ENCODE measurements at regions not wholly inside any gene's neighbourhood (a gene's known extent, or its start where the extent isn't known, plus 50 kb on each side); places are given as distances from the start of the nearest gene placed in this dataset.

DNA sequence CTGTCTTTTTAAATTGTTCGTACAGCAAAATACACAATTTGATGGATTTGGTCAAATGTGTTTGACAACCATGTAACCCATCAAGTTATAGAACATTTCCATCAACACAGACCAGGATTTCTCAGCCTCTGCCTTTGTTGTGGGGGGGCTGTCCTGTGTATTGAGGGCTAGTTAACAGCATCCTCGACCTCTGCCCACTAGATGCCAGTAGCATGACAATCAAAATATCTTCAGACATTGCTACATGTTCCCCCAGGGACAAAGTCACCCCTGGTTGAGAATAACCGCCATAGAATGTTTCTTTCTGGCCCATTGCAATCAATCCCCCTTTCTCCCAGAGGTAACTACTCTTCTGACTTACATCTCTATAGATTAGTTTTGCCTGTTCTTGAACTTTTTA is 310.1 kb upstream of the RGMA start:
- no peak for DNase-seq (ENCODE audit: extremely low read depth in 1 of 11, low read depth in 9 of 11, low spot score in 4 of 11)

DNA sequence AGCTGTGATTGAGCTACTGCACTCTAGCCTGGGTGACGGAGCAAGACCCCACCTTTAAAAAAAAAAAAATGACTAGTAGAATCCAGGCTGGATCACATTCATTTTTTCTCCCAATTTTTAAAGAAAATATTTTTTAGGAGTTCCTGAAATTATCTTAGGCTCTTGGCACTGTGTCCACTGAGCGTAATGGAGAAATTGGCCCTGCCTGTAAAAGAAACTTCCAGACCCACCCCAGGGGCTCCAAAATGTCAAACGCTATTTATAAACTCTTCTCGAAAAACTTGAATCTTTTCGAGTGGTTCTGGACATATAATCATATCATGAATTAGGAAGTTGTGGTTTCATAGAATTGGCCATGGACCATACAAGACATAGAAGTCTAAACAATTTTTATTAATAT is 300.2 kb upstream of the RGMA start:
- DNase-seq (ENCODE audit: extremely low read depth in 1 of 11, low read depth in 9 of 11, low spot score in 4 of 11): no peak

DNA sequence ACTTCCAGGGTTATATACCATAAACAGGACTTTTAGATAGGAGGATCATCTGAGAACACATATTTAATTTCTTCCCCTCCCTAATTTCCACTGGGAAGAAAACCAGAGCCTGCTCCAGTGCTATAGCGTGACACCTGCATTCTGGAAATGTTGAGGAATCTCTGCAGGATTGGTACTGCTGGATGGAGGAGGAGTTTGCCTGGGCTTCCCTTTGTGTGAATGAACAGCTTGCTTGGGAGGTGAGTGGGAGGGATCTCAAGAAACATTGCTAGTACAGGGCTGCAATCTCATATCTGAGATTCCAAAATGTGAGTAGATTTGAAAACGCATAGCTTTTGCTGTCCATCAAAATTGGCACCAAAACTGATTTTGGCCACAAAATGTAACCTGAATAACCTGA is 295.9 kb upstream of the RGMA start:
- DNase-seq (ENCODE audit: extremely low read depth in 1 of 11, low read depth in 9 of 11, low spot score in 4 of 11): no peak

DNA sequence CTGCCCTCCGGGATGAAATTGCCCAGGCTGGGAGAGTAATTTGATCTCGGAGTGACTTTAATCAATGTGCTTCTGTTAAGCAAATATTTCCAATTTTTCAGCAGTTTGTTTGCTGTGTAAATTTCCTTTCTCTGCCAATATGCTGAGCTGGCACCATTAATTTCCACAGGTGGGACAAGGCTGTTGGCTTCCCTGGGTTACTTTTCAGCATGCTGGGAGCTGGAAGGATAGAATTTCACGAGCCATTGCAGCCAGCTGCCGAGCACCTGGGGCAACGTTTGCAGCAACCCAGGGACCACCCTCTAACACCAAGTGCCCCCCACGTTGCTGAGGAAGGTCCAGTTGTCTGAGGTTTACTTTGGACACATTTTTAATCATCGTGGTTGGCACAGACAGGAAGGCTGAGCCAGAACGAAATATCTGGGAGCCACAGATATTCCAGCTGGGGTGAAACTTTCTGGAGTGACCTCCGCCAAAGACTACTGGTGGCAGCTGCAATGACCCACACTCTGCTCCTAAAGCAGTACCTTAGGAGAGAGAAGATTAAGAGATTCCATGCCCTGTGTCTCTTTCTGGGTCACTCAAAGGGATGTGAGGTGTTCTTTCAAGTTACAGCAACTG is 293.3 kb upstream of the RGMA start:
- no peak for DNase-seq (ENCODE audit: extremely low read depth in 1 of 11, low read depth in 9 of 11, low spot score in 4 of 11)

DNA sequence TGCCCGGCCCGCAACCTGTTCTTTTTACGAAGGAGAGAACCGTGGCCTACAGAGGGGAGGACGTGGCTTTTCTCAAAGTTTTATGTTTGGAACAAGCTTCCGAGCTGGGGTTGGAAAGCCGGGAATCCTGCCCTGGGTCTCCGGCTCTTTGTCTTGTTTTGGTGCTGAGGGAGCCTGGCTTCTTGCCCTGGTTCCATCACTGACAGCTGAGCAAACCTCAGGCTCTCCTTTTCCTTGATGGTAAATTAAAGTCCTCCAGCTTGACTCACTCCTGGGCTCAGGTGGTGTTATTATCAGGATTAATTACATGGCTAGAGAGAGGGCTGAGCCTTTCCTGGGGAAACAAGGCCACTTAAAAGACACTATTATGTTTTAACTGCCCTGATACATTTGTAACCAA is 289.5 kb upstream of the RGMA start:
- no peak for DNase-seq (ENCODE audit: extremely low read depth in 1 of 11, low read depth in 9 of 11, low spot score in 4 of 11)

DNA sequence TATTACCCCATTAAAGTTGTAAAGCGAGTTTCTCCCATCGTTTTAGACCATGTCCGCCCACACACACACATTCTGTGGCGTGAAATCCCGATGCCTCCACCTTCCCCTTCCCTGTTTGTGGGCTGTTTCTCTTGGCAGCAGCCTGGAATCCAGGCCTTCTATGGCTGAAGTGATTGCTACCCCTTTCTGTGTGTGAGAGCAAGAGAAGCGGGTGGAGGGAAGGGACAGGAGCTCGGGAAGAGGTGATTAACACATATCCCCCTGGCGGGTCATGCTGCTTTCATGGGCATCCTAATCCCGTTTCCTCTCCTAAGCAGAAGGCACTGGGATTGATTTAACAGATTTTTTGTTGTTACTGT is 283.8 kb upstream of the RGMA start:
- DNase-seq (ENCODE audit: extremely low read depth in 1 of 11, low read depth in 9 of 11, low spot score in 4 of 11): no peak

DNA sequence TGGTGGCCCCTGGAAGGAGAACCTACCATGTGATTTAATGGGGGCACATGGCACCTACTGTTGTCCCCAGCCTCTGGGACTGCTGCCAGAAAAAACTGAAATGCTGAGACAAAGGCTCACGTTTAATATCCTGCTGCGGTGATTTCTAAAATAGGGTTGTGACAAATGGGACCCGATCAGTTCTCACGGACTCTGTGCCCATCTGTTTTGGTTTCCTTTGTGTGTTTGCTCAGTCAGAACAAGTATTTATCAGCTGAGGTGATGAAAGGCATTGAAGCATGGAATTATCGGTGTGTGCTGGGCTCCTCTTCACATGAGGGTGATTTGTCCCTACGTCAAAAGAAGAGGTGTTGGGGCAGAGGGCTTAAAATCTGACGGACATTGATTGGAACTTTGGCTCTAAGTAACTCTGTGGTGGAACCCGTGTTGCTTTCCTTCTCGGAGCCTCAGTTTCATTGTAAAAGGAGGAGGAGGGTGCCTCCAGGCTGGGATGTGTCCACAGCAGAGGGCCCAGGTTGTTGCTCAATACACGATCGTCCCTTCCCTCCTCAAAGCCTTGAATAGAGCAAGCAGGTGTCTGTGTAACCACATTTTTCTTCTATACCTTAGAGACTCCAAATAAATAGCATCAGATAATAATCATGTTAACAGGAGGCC is 283.3 kb upstream of the RGMA start:
- DNase-seq (ENCODE audit: extremely low read depth in 1 of 11, low read depth in 9 of 11, low spot score in 4 of 11): no peak

DNA sequence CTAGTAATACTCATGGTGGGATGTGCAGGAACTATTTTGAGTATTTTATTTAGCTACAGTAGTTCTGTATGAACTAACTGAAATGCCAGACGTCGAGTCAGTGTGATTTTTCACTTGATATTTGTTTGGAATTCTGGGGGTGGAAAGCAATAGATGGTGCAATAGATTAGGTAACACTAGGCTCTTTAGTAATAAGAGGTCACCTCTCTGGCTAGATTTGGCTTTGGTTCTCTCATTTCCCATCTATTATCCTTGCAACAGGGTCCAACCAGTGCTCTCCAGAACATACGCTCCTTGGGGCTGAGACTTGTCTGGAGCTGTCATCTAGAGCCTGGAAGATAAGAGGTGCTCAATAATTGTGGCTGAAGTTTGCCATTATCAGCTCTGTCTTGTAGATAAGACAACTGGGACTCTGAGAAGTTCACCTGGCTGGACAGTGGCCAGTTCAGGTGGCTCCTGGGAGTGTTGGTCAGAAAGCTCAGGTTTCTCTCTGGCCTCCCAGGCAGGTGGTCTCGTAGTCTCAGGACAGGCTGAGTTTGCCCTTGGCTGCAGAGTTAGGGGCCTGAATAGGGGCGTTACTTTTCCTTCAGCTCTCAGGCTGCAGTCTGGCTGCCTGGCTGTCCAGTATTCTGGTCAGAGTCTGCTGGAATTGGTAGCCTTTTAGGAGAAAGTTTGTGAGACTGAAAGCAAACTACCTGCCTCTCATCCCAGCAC is 277.5 kb upstream of the RGMA start:
- DNase-seq (ENCODE audit: extremely low read depth in 1 of 11, low read depth in 9 of 11, low spot score in 4 of 11): no peak

DNA sequence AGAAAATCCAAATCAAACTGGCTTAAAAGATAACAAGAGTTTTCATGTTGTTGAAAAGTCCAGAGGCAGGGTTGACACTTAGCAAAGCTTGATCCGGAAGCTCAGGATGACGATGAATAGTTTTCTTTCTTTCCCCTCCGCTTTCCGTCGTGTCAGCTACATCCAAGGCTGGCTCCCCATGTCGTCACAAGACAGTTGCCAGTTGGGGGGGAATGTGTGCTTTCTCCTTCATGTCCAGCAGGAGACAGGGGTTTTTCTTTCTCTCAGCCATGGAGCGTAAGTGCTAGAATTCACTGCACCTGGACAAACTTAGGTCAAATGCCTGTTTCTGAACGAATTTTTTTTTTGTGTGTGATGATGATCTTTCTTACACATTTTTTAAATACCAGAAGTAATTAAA is 273.8 kb upstream of the RGMA start:
- no peak for DNase-seq (ENCODE audit: extremely low read depth in 1 of 11, low read depth in 9 of 11, low spot score in 4 of 11)

DNA sequence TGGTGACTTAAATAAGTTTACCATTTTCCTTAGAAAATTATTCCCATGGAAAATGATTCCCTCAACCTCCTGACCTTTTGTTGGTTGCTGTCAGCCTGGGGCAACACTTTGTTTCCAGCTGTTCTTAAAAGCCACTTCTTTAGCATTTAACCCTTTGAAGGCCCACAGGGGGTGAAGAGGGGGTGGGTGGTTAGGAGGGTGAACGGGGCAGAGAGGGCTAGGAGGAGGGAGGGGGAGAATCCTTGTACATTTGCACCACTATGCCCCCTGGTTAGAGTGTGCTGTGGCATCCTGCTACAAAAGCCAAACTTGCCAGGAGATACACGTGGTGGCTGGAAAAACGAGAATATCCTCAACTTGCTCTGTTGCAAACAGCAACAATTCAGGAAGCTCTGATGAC is 273.2 kb upstream of the RGMA start:
- DNase-seq (ENCODE audit: extremely low read depth in 1 of 11, low read depth in 9 of 11, low spot score in 4 of 11): no peak

DNA sequence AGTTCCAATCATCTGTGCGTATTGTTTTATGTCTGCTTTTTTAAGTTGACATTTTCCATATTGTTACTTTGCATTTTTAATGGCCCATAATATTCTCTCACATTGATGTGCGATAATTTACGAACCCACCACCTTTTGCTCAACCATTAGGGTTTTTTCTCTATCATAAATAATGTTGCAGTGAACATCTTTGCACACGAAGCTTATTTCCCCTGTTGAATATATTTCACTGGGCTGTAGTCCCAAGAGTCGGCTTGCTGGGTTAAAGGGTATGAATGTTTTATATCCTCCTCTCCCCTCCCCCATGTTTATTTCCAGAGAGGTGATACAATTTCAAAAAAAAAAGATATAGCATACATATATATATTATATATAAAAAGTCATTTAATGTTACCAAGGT is 272.7 kb upstream of the RGMA start:
- no peak for DNase-seq (ENCODE audit: extremely low read depth in 1 of 11, low read depth in 9 of 11, low spot score in 4 of 11)

DNA sequence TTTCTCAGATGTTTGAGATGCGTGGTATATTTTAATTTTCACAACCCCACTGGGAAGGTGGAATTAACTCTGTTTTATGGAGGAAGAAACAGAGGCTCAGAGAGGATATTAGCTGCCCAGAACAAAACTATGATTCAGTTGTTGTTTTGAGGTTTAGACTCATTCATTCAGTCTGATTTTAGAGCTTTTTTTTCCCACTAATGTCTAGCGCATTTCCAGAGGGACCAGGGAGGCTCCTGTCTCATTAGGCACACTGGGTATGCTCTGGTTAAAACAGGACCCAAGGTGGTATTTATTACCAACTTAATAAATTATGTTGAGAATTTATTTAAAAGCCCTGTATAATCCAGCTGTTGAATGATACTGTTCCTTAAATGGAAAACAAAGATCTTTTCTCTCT is 272.0 kb upstream of the RGMA start:
- DNase-seq (ENCODE audit: extremely low read depth in 1 of 11, low read depth in 9 of 11, low spot score in 4 of 11): no peak

DNA sequence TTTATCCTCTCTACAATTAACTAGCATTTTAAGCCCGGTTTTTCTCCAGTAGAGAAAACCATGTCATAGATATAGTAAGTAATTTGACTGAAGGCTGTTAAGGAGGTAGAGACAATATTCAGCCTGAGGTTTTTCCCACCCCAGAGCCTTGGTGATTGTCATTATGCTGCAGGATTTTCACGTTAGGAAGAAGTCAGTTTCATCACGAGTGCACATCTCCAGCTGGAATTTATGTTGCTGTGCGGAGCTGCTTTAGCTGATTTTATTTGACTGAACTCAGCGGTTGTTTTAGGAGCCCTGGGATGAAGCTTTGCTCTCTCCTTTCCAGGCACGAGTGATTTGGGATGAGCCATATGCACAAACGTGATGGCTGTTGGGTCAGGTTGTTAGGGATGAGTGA is 271.3 kb upstream of the RGMA start:
- DNase-seq (ENCODE audit: extremely low read depth in 1 of 11, low read depth in 9 of 11, low spot score in 4 of 11): no peak

DNA sequence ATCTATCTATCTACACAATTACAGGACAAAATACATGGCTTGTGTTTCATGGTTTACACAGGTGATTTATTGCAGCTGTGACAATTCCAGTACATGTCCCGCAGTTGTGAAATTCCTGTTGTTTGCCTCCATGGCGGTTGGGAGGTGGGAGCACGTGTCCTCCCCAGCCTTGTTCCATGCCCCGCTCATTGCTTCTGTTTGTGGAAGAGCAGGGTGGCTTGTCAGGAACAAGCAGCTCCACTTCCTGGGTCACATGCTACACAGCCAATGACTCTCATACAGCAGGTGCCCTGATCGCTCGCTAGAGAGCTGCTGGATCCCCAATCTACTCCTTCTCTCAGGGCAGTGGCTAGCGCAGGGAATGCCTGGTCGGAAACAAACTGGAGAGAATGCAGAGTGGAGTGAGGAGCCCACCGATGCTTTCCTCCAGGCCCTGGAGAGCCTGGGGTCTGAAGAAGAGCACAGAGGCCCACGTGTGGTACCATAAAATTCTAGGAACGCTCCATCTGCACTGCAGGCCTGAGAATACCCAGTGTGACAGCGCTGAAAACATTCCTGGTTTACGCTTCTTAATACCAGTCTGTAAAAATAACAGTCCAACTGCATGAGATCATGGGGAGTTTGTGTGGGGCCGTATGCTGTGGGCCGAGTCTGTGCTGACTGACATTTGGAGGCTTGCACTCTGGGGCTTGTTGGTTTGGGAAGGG is 270.6 kb upstream of the RGMA start:
- no peak for DNase-seq (ENCODE audit: extremely low read depth in 1 of 11, low read depth in 9 of 11, low spot score in 4 of 11)

DNA sequence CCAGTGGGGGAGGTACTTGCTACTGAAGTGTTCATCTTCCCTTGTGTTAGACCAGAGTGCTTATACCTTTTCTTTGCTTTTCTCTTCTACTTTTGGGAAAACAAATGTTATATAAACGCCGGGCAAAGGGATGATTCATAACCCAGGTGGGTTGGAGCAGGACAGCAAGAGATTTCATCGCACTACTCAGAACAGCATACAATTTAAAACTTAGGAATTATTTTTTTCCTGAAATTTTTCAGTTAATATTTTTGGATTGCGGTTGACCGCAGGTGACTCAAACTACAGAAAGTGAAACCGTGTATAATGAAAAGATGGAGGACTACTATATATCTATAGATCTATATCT is 270.0 kb upstream of the RGMA start:
- DNase-seq (ENCODE audit: extremely low read depth in 1 of 11, low read depth in 9 of 11, low spot score in 4 of 11): no peak

DNA sequence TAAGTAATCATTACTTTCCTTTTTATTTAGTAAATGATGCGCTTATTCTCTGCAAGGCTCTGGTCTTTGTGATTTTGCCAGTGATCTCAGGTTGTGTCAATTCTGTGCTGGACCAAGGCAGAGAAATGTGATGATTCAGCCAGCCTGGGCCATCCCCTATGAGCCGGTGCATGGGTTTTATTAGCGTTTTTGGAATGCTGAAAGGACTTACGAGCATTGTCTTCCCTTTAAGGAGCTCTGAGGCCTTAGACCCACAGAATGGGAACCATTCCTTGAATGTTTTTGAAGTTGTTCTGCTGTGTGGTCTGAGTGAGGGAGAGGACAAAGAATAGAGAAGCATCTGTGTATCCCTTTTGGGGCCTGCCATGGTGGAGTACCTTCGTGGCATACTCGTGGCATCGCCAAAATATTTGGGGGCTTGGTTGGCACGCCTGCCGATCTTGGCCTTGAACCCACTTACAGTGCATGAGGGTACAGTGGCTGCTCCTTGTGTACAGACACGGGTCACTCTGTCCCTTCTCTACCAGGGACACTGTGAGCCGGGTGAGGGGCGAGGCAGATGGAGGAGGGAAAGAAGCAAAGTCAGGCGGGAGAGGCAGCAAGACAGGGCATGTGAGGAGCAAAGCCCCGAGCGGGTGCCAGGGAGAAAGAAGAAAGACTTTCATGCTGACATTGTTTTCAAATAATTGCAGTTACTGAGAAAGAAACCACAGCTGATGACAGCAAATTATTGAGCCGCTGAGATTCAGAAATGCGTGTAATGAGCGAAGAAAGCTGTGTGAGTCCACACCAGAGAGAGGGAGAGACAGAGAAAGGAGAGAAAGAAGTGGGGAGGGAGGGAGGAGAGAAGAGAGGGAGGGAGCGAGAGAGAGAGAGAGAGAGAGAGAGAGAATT is 269.4 kb upstream of the RGMA start:
- no peak for DNase-seq (ENCODE audit: extremely low read depth in 1 of 11, low read depth in 9 of 11, low spot score in 4 of 11)

DNA sequence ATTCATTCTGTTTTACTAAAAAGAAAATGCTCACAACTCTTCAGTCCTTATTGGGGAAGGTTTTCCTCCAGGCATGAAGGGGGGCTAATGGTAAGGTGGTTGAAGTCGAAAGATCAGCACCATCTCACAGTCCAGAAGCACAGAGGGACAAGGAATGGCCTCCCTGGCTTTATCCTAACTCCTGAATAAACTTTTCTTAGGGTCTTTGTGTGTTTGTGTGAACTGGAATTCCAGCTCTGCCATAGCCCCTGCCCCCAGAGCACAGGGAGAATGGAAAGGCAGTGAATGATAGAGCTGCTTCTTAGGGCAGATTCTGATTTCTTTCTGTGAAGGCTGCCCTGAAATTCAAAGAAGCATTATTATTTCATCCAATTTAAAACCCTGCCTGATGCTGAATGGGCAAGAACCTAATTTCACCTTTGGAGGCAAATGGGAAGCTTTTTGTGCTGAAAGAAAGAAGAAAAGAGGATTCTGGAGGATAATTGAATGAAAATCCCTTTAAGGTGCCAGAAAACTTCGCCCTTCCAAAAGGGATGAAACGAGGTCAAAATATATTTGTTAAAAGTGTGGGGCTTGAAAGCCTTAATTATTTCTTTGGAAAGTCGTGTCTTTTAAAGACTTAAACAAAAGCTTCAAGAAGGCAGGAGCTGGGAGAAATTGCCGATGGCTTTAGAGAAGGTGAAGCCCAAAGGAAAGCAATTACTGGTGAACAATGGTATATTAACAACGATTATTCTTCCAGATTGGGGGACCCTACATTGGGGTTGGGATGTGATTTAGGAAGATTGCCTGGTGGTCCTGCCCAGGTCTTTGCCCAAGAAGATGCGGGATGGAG is 259.9 kb upstream of the RGMA start:
- DNase-seq (ENCODE audit: extremely low read depth in 1 of 11, low read depth in 9 of 11, low spot score in 4 of 11): no peak

DNA sequence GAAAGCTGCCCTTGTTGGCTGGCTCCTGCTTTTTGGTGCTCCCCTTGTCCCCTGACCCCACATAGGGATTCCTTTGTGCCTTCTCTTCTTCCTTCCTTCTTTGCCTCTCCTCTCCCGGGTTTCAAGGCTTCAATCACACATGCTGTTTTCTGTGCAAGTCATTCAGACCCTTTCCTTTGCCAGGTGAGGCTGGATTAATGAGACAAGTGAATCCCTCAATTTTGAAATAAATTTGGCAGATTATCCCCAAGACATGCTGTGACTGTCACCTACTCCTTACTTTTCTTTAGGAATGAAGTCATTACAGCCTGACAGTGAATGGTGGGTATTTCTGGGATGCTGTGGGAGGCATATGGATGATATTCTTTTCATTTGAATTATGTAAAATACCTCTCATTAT is 259.0 kb upstream of the RGMA start:
- no peak for DNase-seq (ENCODE audit: extremely low read depth in 1 of 11, low read depth in 9 of 11, low spot score in 4 of 11)

DNA sequence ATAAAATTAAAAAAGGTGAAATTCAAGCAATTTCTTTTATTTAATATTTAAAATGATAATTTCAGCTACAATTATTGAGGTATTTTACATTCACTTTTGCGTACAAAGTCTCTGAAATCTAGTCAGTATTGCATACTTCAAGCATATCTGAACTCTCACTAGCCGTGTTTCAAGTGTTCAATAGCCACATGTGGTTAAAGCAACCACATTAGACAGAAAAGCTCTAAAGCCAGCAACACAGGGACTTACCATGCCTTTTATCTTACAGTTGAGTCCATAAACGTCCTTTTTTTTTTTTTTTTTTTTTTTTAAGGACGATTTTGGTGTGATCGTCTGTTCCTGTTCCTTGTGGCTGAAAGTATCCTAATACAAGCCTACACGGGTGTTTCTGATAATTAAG is 257.0 kb upstream of the RGMA start:
- no peak for DNase-seq (ENCODE audit: extremely low read depth in 1 of 11, low read depth in 9 of 11, low spot score in 4 of 11)

Data from renal cortex interstitium (tissue), 11 donors.